PC-3 (cell line): ENCODE measurements at regions not wholly inside any gene's neighbourhood (a gene's known extent, or its start where the extent isn't known, plus 50 kb on each side); places are given as distances from the start of the nearest gene placed in this dataset.

Source experiments
- EZH2 ChIP-seq: fragments of 300-600 bp; sonication (generic); IDR thresholded peaks from one replicate; pipeline ENCODE4 v1.6.1; 2017; ENCODE audit warnings: antibody characterized with exemption, mild to moderate bottlenecking, low read length; ENCODE audit not compliant: unreplicated experiment
- EZH2phosphoT487 ChIP-seq: fragments of 300-600 bp; sonication (generic); IDR thresholded peaks from 2 replicates; pipeline ENCODE4 v1.6.1; 2018; ENCODE audit warnings: mild to moderate bottlenecking, antibody characterized with exemption, low read length, borderline replicate concordance
- TF ChIP-seq, protein P1 (sequence below): fragments of 300-600 bp; sonication (generic); conservative IDR thresholded peaks from 2 replicates; pipeline ENCODE4 v1.5.1; 2017; ENCODE audit warnings: antibody characterized with exemption, low read depth, mild to moderate bottlenecking, low read length

DNA sequence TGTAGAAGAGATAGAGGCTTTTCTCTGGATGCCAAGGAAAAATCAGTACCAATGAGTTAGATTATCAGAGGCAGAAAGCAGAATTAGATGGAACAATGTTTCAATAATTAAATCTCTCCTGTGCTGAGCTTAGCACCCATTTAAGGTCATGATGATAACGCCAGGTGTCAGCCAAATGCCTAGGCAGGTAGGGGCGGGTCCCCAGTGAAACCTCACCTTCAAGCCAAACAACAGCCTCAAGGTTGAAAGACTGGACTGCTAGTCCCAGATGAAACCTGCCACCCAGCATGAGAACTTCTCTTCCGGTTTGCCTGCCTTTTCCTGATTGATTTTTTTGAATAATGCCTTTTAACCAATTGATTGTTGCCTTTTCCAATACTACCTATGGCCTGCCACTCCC, 363.0 kb downstream of the PLOD2 start:
- TF ChIP-seq, protein P1, sequence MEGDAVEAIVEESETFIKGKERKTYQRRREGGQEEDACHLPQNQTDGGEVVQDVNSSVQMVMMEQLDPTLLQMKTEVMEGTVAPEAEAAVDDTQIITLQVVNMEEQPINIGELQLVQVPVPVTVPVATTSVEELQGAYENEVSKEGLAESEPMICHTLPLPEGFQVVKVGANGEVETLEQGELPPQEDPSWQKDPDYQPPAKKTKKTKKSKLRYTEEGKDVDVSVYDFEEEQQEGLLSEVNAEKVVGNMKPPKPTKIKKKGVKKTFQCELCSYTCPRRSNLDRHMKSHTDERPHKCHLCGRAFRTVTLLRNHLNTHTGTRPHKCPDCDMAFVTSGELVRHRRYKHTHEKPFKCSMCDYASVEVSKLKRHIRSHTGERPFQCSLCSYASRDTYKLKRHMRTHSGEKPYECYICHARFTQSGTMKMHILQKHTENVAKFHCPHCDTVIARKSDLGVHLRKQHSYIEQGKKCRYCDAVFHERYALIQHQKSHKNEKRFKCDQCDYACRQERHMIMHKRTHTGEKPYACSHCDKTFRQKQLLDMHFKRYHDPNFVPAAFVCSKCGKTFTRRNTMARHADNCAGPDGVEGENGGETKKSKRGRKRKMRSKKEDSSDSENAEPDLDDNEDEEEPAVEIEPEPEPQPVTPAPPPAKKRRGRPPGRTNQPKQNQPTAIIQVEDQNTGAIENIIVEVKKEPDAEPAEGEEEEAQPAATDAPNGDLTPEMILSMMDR: no peak
- TF ChIP-seq EZH2phosphoT487 (no peak), EZH2 (no peak)
